Fibroblast of the aortic adventitia (primary cell): ENCODE measurements at regions not wholly inside any gene's neighbourhood (a gene's known extent, or its start where the extent isn't known, plus 50 kb on each side); places are given as distances from the start of the nearest gene placed in this dataset.
A peak's percentile ranks its signal among the peaks of the same experiment; 100 is the strongest.

ENCODE experiments used
- DNase-seq: peaks from one replicate; pipeline ENCODE4 v3.0.0-alpha.2; 2010; ENCODE audit warnings: low read depth
- H3K4me3 ChIP-seq: 2 replicates; pipeline ENCODE4 v1.5.1; 2011; ENCODE audit warnings: low read depth, mild to moderate bottlenecking, control low read depth, low read length, moderate library complexity
- TF ChIP-seq, protein P1 (sequence below): IDR thresholded peaks from 2 replicates; pipeline ENCODE4 v1.5.1; 2011; ENCODE audit warnings: mild to moderate bottlenecking, low read length, control low read depth, inconsistent platforms; ENCODE audit not compliant: insufficient read depth

DNA sequence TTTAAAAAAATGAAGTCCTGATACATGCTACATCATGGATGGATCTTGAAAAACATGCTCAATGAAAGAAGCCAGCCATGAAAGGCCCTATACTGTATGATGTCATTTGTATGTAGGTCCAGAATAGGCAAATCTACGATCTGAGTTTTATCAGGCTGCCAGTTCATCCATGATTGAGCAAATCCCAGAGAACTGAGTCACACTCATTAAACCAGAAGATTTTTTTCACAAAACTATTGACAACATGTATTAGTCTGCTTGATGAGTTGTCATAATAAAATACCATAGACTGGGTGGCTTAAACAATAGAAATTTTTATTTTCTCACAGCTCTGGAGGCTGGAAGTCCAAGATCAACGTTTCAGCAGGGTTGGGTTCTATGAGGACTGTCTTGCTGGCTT is 130.7 kb downstream of the MREG start:
- DNase-seq: no peak
- no peak overlapping the region for H3K4me3 ChIP-seq
- TF ChIP-seq, protein P1, sequence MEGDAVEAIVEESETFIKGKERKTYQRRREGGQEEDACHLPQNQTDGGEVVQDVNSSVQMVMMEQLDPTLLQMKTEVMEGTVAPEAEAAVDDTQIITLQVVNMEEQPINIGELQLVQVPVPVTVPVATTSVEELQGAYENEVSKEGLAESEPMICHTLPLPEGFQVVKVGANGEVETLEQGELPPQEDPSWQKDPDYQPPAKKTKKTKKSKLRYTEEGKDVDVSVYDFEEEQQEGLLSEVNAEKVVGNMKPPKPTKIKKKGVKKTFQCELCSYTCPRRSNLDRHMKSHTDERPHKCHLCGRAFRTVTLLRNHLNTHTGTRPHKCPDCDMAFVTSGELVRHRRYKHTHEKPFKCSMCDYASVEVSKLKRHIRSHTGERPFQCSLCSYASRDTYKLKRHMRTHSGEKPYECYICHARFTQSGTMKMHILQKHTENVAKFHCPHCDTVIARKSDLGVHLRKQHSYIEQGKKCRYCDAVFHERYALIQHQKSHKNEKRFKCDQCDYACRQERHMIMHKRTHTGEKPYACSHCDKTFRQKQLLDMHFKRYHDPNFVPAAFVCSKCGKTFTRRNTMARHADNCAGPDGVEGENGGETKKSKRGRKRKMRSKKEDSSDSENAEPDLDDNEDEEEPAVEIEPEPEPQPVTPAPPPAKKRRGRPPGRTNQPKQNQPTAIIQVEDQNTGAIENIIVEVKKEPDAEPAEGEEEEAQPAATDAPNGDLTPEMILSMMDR: no peak

DNA sequence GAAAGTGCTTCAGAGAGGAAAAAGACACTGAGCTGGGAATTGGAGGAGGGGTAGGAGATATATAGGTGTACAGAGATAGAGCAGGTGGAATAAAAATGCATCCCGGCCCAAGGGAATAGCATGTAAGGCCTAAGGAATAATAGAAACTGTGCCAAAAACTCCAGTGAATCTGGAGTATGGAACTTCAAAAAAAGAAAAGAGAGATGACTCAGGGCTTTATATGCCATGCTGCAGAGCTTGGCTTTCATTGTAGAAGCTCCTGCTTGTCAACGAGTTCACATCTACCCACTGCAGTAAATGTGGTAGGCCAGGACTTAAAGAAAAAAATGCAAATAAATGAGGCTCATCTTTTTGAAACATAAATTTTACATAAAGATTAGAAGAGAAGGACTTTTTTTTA is 131.8 kb downstream of the MREG start:
- TF ChIP-seq, protein P1: no peak
- DNase-seq: peak; percentile 62
- no peak overlapping the region for H3K4me3 ChIP-seq

DNA sequence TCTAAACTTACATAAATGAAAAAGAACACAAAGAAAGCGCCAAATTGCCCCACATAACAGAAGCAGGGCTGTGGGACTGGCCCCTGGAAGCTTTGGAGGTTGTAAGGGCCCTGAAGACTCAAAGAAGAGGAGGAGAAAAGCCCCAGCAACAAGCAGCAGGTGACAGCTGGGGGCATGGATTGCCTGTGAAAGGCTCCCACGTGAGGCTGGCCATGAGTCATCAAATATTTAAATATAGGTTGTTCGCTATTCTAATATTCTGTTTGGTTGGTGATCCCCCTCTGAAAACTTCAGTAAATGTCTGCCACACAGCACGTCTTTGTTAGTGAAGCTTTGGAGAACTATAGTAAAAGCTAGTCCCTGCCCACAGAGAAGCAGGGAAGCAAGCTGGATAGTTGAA is 132.4 kb downstream of the MREG start:
- no peak for DNase-seq
- H3K4me3 ChIP-seq: no peak overlapping the region
- TF ChIP-seq, protein P1: no peak

DNA sequence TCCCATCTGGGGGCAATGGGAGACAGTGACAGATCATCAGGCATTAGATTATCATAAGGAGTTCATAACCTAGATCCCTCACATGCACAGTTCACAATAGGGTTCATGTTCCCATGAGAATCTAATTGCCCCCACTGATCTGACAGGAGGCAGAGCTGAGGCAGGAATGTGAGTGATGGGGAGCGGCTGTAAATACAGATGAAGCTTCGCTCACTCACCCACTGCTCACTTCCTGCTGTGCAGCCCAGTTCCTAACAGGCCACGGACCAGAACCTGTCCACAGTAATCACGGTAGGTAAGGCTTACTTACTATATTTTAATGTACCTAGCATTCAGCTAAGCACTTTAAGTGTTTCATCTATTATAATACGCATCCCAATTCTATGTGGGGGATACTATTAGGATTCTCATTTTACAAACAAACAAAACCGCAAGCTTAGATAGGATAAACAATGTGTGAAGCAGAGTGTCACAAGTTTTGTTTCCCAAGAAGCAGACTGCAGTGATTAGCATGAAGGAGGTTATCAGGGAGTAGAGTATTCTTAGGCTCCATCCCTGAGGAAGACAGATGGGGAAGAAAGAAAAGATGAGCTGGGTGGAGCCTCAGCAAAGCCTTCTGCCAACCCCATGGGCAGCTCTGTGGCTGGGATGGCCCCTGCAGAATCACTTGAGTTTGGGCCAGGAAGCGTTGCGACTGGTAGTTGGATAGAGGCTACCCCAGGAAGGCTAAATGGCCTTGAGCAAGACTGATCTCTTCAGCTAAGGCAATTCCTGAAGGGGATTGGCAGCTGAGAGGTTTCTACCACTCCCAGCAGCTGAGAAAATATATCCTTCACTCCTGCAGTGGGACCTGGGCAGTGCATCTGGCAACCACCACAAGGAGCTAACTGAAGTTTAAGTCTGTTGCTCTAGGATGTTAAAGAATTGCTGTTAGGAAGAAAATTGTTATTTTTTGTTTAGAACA is 133.1 kb downstream of the MREG start:
- TF ChIP-seq, protein P1: no peak
- DNase-seq: no peak
- H3K4me3 ChIP-seq: no peak overlapping the region

DNA sequence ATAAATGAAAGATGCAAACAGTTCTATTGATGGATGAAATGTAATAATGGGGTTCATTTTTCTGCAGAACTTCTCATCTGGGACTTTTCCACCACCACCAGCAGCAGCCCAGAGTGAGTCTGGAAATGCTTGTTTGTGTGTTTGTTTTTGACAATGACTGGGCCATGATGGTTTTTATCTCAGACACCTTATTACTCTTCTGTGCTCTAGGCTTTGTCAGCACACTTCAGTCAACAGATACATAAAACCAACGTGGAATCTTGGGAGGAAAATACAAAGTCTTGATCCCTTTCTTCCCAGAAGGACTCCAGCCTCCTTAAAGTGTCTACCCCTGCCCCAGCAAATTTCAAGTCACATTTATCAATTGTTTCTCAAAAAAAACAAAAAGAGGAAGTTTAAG is 134.0 kb downstream of the MREG start:
- TF ChIP-seq, protein P1: no peak
- no peak overlapping the region for H3K4me3 ChIP-seq
- no peak for DNase-seq

DNA sequence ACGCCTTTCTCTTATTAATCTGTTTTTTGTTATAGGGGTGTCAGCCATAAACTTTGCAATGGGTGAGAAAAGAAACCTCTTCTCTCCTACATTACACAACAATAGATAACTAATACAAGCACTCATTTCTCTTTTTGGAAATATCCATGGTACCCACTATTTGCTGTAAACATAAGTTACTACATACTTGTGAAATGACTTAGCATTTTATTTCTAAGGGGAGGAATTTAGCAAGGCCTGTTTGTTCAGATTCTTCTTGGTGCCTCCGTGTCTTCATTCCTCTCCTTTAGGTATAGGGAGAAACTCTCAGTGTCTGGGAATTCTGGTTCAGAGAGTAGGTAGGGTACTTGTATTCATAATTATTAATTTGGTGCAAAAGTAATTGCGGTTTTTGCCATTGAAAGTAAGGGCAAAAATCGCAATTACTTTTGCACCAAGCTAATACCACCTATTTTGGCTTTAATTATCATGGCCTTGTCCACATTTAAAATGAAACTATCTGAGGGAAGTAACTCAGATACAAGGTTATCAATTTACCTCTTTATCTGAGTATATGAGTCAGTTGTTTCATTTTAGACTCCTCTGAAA is 134.8 kb downstream of the MREG start:
- peak; percentile 41 for DNase-seq
- no peak overlapping the region for H3K4me3 ChIP-seq
- TF ChIP-seq, protein P1: no peak
